CD4-positive, alpha-beta memory T cell (primary cell): ENCODE measurements at regions not wholly inside any gene's neighbourhood (a gene's known extent, or its start where the extent isn't known, plus 50 kb on each side); places are given as distances from the start of the nearest gene placed in this dataset.
"Not testable (repeated sequence)": the region's sequence is repeated elsewhere in the genome, so short reads cannot be mapped to it uniquely, and the experiment has no call there.

Experiments
- CTCF ChIA-PET: fragments of 350-600 bp; sonication (Branson Sonifier 250); formaldehyde crosslinking; loops from one replicate; lab custom pipeline; 2021; ENCODE audit warnings: inconsistent platforms; ENCODE audit not compliant: partially characterized antibody; lab: Charles Lee
- POLR2A ChIA-PET: fragments of 350-600 bp; sonication (Branson Sonifier 250); formaldehyde crosslinking; loops from one replicate; lab custom pipeline; 2021; ENCODE audit not compliant: partially characterized antibody; lab: Charles Lee
- DNase-seq, 5 donors: peaks; one replicate each; pipeline versions ENCODE4 v3.0.0 to v3.0.0-alpha.2; 2020 to 2022; ENCODE audit warnings: mixed read lengths in 1 of 5
- H3K27ac ChIP-seq: one replicate; pipeline ENCODE4 v1.7.0; 2013; ENCODE audit warnings: low read depth, low read length
- H3K27me3 ChIP-seq: 2 replicates; pipeline ENCODE4 v1.7.0; 2013; ENCODE audit warnings: mild to moderate bottlenecking, low read length, moderate library complexity; ENCODE audit not compliant: insufficient read depth
- H3K36me3 ChIP-seq: 2 replicates; pipeline ENCODE4 v1.7.0; 2013; ENCODE audit warnings: mild to moderate bottlenecking, low read length, moderate library complexity; ENCODE audit not compliant: insufficient read depth
- H3K4me1 ChIP-seq: 2 replicates; pipeline ENCODE4 v1.7.0; 2013; ENCODE audit warnings: mild to moderate bottlenecking, low read length, moderate library complexity; ENCODE audit not compliant: insufficient read depth
- H3K4me3 ChIP-seq, 2 donors: one replicate each; pipeline ENCODE4 v1.7.0; 2013; ENCODE audit warnings: low read length in 2 of 2, mild to moderate bottlenecking in 1 of 2
- H3K9me3 ChIP-seq, 2 donors: one replicate each; pipeline ENCODE4 v1.7.0; 2013; ENCODE audit warnings: low read length in 2 of 2, control low read depth in 1 of 2; ENCODE audit not compliant: control insufficient read depth in 1 of 2
- H3K27ac Mint-ChIP-seq, 7 donors: one replicate each; pipeline ENCODE4 v1.8.0; 2020 to 2021; ENCODE audit warnings: mixed read lengths in 7 of 7, mild to moderate bottlenecking in 6 of 7, inconsistent platforms in 3 of 7, moderate library complexity in 3 of 7
- H3K27me3 Mint-ChIP-seq, 2 donors: one replicate each; pipeline ENCODE4 v1.8.0; 2020 to 2021; ENCODE audit warnings: mixed read lengths in 2 of 2
- H3K36me3 Mint-ChIP-seq, 2 donors: one replicate each; pipeline ENCODE4 v1.8.0; 2020 to 2021; ENCODE audit warnings: mixed read lengths in 2 of 2, inconsistent platforms in 1 of 2, mild to moderate bottlenecking in 1 of 2
- H3K4me1 Mint-ChIP-seq, 4 donors: one replicate each; pipeline ENCODE4 v1.8.0; 2020 to 2021; ENCODE audit warnings: mixed read lengths in 4 of 4, mild to moderate bottlenecking in 1 of 4
- H3K4me3 Mint-ChIP-seq, 8 donors: one replicate each; pipeline ENCODE4 v1.8.0; 2020 to 2021; ENCODE audit warnings: mixed read lengths in 8 of 8, mild to moderate bottlenecking in 7 of 8, moderate library complexity in 6 of 8, inconsistent platforms in 3 of 8
- H3K9me3 Mint-ChIP-seq, 8 donors: one replicate each; pipeline ENCODE4 v1.8.0; 2020 to 2021; ENCODE audit warnings: mixed read lengths in 8 of 8, mild to moderate bottlenecking in 5 of 8, inconsistent platforms in 3 of 8, moderate library complexity in 1 of 8
- intact Hi-C: fragments of 100-400 bp; cut with micrococcal nuclease; formaldehyde crosslinking; loops from one replicate; pipeline ENCODE4 v1.15.1; 2023

GRCh38 chrX:119296973-119297372 lies 60.9 kb downstream of the PGRMC1 start:
- H3K4me1 ChIP-seq, DNase-seq, H3K36me3 ChIP-seq, H3K9me3 ChIP-seq, H3K27me3 ChIP-seq, H3K27ac ChIP-seq, intact Hi-C loops, H3K4me3 Mint-ChIP-seq, H3K4me1 Mint-ChIP-seq, H3K9me3 Mint-ChIP-seq, H3K27ac Mint-ChIP-seq, H3K27me3 Mint-ChIP-seq, POLR2A ChIA-PET, H3K36me3 Mint-ChIP-seq, H3K4me3 ChIP-seq, CTCF ChIA-PET: not testable (repeated sequence)

- H3K4me1 Mint-ChIP-seq, H3K27ac ChIP-seq, H3K4me3 ChIP-seq, POLR2A ChIA-PET, H3K27ac Mint-ChIP-seq, CTCF ChIA-PET, H3K27me3 ChIP-seq, H3K4me1 ChIP-seq, intact Hi-C loops, H3K9me3 Mint-ChIP-seq, H3K36me3 ChIP-seq, H3K4me3 Mint-ChIP-seq, DNase-seq, H3K9me3 ChIP-seq, H3K27me3 Mint-ChIP-seq, H3K36me3 Mint-ChIP-seq: not testable (repeated sequence)
Measured at GRCh38 chrX:119299812-119300211, 63.7 kb downstream of the PGRMC1 start.

- H3K4me3 ChIP-seq: no peak overlapping the region
- H3K9me3 ChIP-seq: no peaks in the 10 kb centered on the region
- H3K36me3 ChIP-seq: no peaks in the 10 kb centered on the region
- Mint-ChIP-seq H3K4me3 (no peak overlapping the region), H3K9me3 (peaks cover 0 to 2% (median 0%) of the 10 kb centered on the region in 8 donors), H3K27me3 (peaks cover 2 to 5% of the 10 kb centered on the region in 2 donors), H3K4me1 (peaks cover 4 to 6% (median 4%) of the 10 kb centered on the region in 4 donors), H3K36me3 (no peaks in the 10 kb centered on the region), H3K27ac (no peak overlapping the region)
- POLR2A ChIA-PET: no interaction called here
- CTCF ChIA-PET: no interaction called here
- no peak for DNase-seq
- intact Hi-C loops: no loop called here
- H3K4me1 ChIP-seq: peaks cover 3% of the 10 kb centered on the region
- H3K27me3 ChIP-seq: no peaks in the 10 kb centered on the region
- H3K27ac ChIP-seq: no peak overlapping the region
Measured at GRCh38 chrX:119303137-119303536, 67.1 kb downstream of the PGRMC1 start.

GRCh38 chrX:119325456-119325855 lies 73.7 kb upstream of the SLC25A43 start:
- Mint-ChIP-seq H3K4me3 (no peak overlapping the region), H3K27ac (no peak overlapping the region), H3K9me3 (no peaks in the 10 kb centered on the region), H3K4me1 (no peaks in the 10 kb centered on the region), H3K27me3 (no peaks in the 10 kb centered on the region), H3K36me3 (no peaks in the 10 kb centered on the region)
- Histone ChIP-seq H3K27me3 (no peaks in the 10 kb centered on the region), H3K4me3 (no peak overlapping the region), H3K9me3 (no peaks in the 10 kb centered on the region), H3K4me1 (no peaks in the 10 kb centered on the region), H3K27ac (no peak overlapping the region), H3K36me3 (no peaks in the 10 kb centered on the region)
- no peak for DNase-seq
- intact Hi-C loops: no loop called here
- ChIA-PET CTCF (no interaction called here), POLR2A (no interaction called here)

- H3K27ac Mint-ChIP-seq, H3K27ac ChIP-seq, intact Hi-C loops, H3K27me3 ChIP-seq, H3K4me3 ChIP-seq, CTCF ChIA-PET, H3K9me3 Mint-ChIP-seq, H3K4me1 ChIP-seq, H3K4me1 Mint-ChIP-seq, POLR2A ChIA-PET, H3K36me3 ChIP-seq, H3K4me3 Mint-ChIP-seq, H3K9me3 ChIP-seq, H3K36me3 Mint-ChIP-seq, DNase-seq, H3K27me3 Mint-ChIP-seq: not testable (repeated sequence)
Measured at GRCh38 chrX:119331873-119332272, 67.3 kb upstream of the SLC25A43 start.

GRCh38 chrX:119332855-119333720 lies 66.0 kb upstream of the SLC25A43 start:
- H3K4me3 Mint-ChIP-seq, H3K4me1 Mint-ChIP-seq, H3K4me1 ChIP-seq, H3K36me3 Mint-ChIP-seq, CTCF ChIA-PET, DNase-seq, H3K27ac ChIP-seq, H3K36me3 ChIP-seq, intact Hi-C loops, H3K27me3 ChIP-seq, H3K27ac Mint-ChIP-seq, H3K4me3 ChIP-seq, POLR2A ChIA-PET, H3K27me3 Mint-ChIP-seq, H3K9me3 Mint-ChIP-seq, H3K9me3 ChIP-seq: not testable (repeated sequence)

GRCh38 chrX:119333721-119334032 lies 65.5 kb upstream of the SLC25A43 start:
- H3K36me3 Mint-ChIP-seq, H3K27ac Mint-ChIP-seq, H3K4me3 ChIP-seq, H3K27me3 Mint-ChIP-seq, H3K4me1 Mint-ChIP-seq, H3K4me3 Mint-ChIP-seq, CTCF ChIA-PET, DNase-seq, H3K27me3 ChIP-seq, H3K9me3 Mint-ChIP-seq, H3K4me1 ChIP-seq, intact Hi-C loops, H3K9me3 ChIP-seq, H3K36me3 ChIP-seq, POLR2A ChIA-PET, H3K27ac ChIP-seq: not testable (repeated sequence)
